ENCODE measurements at regions not wholly inside any gene's neighbourhood (a gene's known extent, or its start where the extent isn't known, plus 50 kb on each side); places are given as distances from the start of the nearest gene placed in this dataset.

DNA sequence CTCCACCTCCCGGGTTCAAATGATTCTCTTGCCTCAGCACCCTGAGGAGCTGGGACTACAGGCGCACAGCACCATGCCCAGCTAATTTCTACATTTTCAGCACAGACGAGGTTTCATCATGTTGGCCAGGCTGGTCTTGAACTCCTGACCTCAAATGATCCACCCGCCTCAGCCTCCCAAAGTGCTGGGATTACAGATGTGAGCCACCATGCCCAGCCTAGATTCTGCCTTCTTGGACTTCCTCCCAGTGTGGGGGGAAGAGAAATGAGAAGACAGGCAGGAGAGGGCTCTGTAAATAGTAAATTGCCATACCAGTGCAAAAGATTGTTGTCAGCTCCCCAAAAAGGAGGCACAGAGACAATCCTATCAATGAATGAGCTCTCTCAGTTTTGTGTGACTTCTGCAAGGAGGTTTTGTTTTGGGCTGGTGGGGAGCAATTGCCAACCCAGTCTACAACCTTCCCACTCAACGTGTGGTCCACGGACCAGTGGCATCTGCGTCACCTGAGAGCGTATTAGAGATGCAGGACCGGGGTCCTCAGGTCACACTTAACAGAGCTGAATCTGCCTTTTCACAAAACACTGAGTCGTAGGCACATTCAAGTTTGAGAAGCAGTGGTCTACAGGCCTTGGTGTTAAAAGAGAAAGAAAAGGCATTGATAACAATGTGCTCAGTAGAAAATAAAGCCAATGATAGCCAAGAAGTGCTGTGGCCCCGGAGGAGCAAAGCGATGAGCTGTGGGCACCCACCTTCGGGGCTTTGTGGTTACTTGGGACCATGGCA lies 78.1 kb downstream of the MYCN start:
- no peaks in the 10 kb centered on the region for H3K9me3 ChIP-seq
- peaks cover 0 to 7% of the 10 kb centered on the region in 2 donors for H3K4me1 ChIP-seq
- TF ChIP-seq CTCF (IDR thresholded peaks at IDR 0.05), result no peak
- H3K27ac ChIP-seq, result no peak overlapping the region
- no peaks in the 10 kb centered on the region for H3K36me3 ChIP-seq
- H3K27me3 ChIP-seq, result no peaks in the 10 kb centered on the region
- DNase-seq (ENCODE audit: low spot score), result no peak
- no peak overlapping the region for H3K4me3 ChIP-seq

DNA sequence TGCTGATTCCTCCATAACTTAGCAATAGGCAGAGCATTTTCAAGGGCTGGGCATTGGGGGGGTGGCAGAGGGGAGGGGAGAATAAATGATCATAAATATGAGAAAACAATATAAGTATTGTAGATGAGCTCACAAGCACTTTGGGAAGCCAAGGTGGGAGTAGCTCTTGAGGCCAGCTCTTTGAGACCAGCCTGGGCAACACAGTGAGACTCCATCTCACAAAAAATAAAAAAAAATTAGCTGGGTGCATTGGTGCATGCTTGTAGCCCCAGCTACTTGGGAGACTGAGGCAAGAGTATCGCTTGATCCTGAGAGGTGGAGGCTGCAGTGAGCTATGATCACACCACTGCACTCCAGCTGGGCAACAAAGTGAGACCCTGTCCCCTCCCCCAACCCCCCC lies 75.9 kb downstream of the MYCN start:
- DNase-seq (ENCODE audit: low spot score), result no peak
- Histone ChIP-seq H3K9me3 (no peaks in the 10 kb centered on the region), H3K4me3 (no peak overlapping the region), H3K27ac (no peak overlapping the region), H3K27me3 (no peaks in the 10 kb centered on the region), H3K4me1 (peaks cover 0 to 11% of the 10 kb centered on the region in 2 donors), H3K36me3 (no peaks in the 10 kb centered on the region)
- TF ChIP-seq CTCF (IDR thresholded peaks at IDR 0.05), result no peak

GRCh38 chr2:16015903-16016265 lies 75.5 kb downstream of the MYCN start:
- H3K27me3 ChIP-seq, result no peaks in the 10 kb centered on the region
- TF ChIP-seq CTCF (IDR thresholded peaks at IDR 0.05), result no peak
- H3K27ac ChIP-seq, result no peak overlapping the region
- peaks cover 0 to 11% of the 10 kb centered on the region in 2 donors for H3K4me1 ChIP-seq
- no peaks in the 10 kb centered on the region for H3K9me3 ChIP-seq
- no peaks in the 10 kb centered on the region for H3K36me3 ChIP-seq
- H3K4me3 ChIP-seq, result no peak overlapping the region
- DNase-seq (ENCODE audit: low spot score), result no peak

DNA sequence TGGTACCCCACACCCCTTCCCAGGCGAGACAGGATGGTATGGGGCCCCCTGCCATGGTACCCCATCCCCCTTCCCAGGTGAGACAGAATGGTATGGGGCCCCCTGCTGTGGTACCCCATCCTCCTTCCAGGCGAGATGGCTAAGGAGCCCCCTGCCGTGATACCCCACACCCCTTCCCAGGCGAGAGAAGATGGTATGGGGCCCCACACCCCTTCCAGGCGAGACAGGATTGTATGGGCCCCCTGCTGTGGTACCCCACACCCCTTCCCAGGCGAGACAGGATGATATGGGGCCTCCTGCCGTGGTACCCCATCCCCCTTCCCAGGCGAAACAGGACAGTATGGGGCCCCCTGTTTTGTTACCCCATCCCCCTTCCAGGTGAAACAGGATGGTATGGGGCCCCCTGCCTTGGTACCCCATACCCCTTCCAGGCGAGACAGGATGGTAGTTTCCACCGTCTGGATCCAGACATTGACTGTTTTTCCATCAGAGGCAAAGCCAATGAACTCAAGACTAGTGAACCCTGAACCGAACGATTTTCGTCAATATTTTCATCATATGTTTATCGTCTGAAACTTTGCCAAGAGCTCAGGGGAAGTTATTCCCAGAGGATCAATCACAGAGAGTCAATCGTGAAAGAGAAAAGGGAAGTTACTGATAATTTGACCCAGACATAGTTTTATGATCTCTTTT lies 75.0 kb downstream of the MYCN start:
- H3K27me3 ChIP-seq, result no peaks in the 10 kb centered on the region

GRCh38 chr2:16014802-16015201 lies 74.5 kb downstream of the MYCN start:
- Histone ChIP-seq H3K9me3 (no peaks in the 10 kb centered on the region), H3K27ac (no peak overlapping the region), H3K27me3 (no peaks in the 10 kb centered on the region), H3K4me1 (peaks cover 0 to 11% of the 10 kb centered on the region in 2 donors), H3K36me3 (no peaks in the 10 kb centered on the region), H3K4me3 (no peak overlapping the region)
- TF ChIP-seq CTCF (IDR thresholded peaks at IDR 0.05), result no peak
- DNase-seq (ENCODE audit: low spot score), result no peak

More for the DNA sequence above, 75.0 kb downstream of the MYCN start:
- DNase-seq (ENCODE audit: low spot score), result no peak
- no peak overlapping the region for H3K4me3 ChIP-seq
- no peaks in the 10 kb centered on the region for H3K9me3 ChIP-seq
- no peak overlapping the region for H3K27ac ChIP-seq
- no peak for TF ChIP-seq CTCF (IDR thresholded peaks at IDR 0.05)
- H3K36me3 ChIP-seq, result no peaks in the 10 kb centered on the region
- H3K4me1 ChIP-seq, result peaks cover 0 to 11% of the 10 kb centered on the region in 2 donors
